ENCODE measurements at regions not wholly inside any gene's neighbourhood (a gene's known extent, or its start where the extent isn't known, plus 50 kb on each side); places are given as distances from the start of the nearest gene placed in this dataset.

- no peaks in the 10 kb centered on the region for H3F3A ChIP-seq (ENCODE audit: insufficient read depth, low read length)
- H3K27me3 ChIP-seq (ENCODE audit: insufficient read depth, low read length): no peaks in the 10 kb centered on the region
- H2AFZ ChIP-seq (ENCODE audit: low read length): no peak overlapping the region
- H3K9ac ChIP-seq (ENCODE audit: low read length): no peak overlapping the region
- no peaks in the 10 kb centered on the region for H3K36me3 ChIP-seq (ENCODE audit: insufficient read depth, low read length)
- H3K27ac ChIP-seq (ENCODE audit: low read depth, low read length, poor library complexity, severe bottlenecking): no peak overlapping the region
- no peaks in the 10 kb centered on the region for H4K20me1 ChIP-seq (ENCODE audit: insufficient read depth, low read length)
- TF ChIP-seq CTCF (IDR thresholded peaks at IDR 0.05; ENCODE audit: low read length): no peak
- TF ChIP-seq EZH2 (IDR thresholded peaks at IDR 0.05; ENCODE audit: borderline replicate concordance, low read length): no peak
- H3K4me2 ChIP-seq (ENCODE audit: low read length): no peak overlapping the region
- H3K4me1 ChIP-seq (ENCODE audit: insufficient read depth, low read length, severe bottlenecking): no peaks in the 10 kb centered on the region
- H3K9me2 ChIP-seq (ENCODE audit: low read depth, low read length): no peaks in the 10 kb centered on the region
- no peak overlapping the region for H3K4me3 ChIP-seq (ENCODE audit: low read depth, low read length, poor library complexity, severe bottlenecking)
- H3K79me2 ChIP-seq (ENCODE audit: insufficient read depth, low read length): no peaks in the 10 kb centered on the region
- no peaks in the 10 kb centered on the region for H3K9me3 ChIP-seq (ENCODE audit: low read length)
Observed at GRCh38 chr6:139738801-139739455, 364.5 kb upstream of the CITED2 start.

GRCh38 chr6:139736325-139736906 lies 362.0 kb upstream of the CITED2 start:
- Histone ChIP-seq H3K4me2 (ENCODE audit: low read length) (no peak overlapping the region), H3K9me3 (ENCODE audit: low read length) (no peaks in the 10 kb centered on the region), H3K27me3 (ENCODE audit: insufficient read depth, low read length) (no peaks in the 10 kb centered on the region), H3K9me2 (ENCODE audit: low read depth, low read length) (no peaks in the 10 kb centered on the region), H3K4me1 (ENCODE audit: insufficient read depth, low read length, severe bottlenecking) (no peaks in the 10 kb centered on the region), H3K27ac (ENCODE audit: low read depth, low read length, poor library complexity, severe bottlenecking) (no peak overlapping the region), H2AFZ (ENCODE audit: low read length) (no peak overlapping the region), H3K79me2 (ENCODE audit: insufficient read depth, low read length) (no peaks in the 10 kb centered on the region), H3K9ac (ENCODE audit: low read length) (no peak overlapping the region), H3F3A (ENCODE audit: insufficient read depth, low read length) (no peaks in the 10 kb centered on the region), H4K20me1 (ENCODE audit: insufficient read depth, low read length) (no peaks in the 10 kb centered on the region), H3K36me3 (ENCODE audit: insufficient read depth, low read length) (no peaks in the 10 kb centered on the region), H3K4me3 (ENCODE audit: low read depth, low read length, poor library complexity, severe bottlenecking) (no peak overlapping the region)
- TF ChIP-seq CTCF (IDR thresholded peaks at IDR 0.05; ENCODE audit: low read length) (no peak), EZH2 (IDR thresholded peaks at IDR 0.05; ENCODE audit: borderline replicate concordance, low read length) (no peak)

GRCh38 chr6:139732451-139732850 lies 358.0 kb upstream of the CITED2 start:
- H3K4me2 ChIP-seq (ENCODE audit: low read length): no peak overlapping the region
- H3K4me1 ChIP-seq (ENCODE audit: insufficient read depth, low read length, severe bottlenecking): no peaks in the 10 kb centered on the region
- no peaks in the 10 kb centered on the region for H3K9me3 ChIP-seq (ENCODE audit: low read length)
- H3K9ac ChIP-seq (ENCODE audit: low read length): no peak overlapping the region
- H3K36me3 ChIP-seq (ENCODE audit: insufficient read depth, low read length): no peaks in the 10 kb centered on the region
- no peak overlapping the region for H3K4me3 ChIP-seq (ENCODE audit: low read depth, low read length, poor library complexity, severe bottlenecking)
- H4K20me1 ChIP-seq (ENCODE audit: insufficient read depth, low read length): no peaks in the 10 kb centered on the region
- H3K9me2 ChIP-seq (ENCODE audit: low read depth, low read length): no peaks in the 10 kb centered on the region
- no peaks in the 10 kb centered on the region for H3K27me3 ChIP-seq (ENCODE audit: insufficient read depth, low read length)
- H2AFZ ChIP-seq (ENCODE audit: low read length): no peak overlapping the region
- no peak for TF ChIP-seq CTCF (IDR thresholded peaks at IDR 0.05; ENCODE audit: low read length)
- no peak for TF ChIP-seq EZH2 (IDR thresholded peaks at IDR 0.05; ENCODE audit: borderline replicate concordance, low read length)
- H3F3A ChIP-seq (ENCODE audit: insufficient read depth, low read length): no peaks in the 10 kb centered on the region
- no peaks in the 10 kb centered on the region for H3K79me2 ChIP-seq (ENCODE audit: insufficient read depth, low read length)
- H3K27ac ChIP-seq (ENCODE audit: low read depth, low read length, poor library complexity, severe bottlenecking): no peak overlapping the region
